ENCODE measurements at regions not wholly inside any gene's neighbourhood (a gene's known extent, or its start where the extent isn't known, plus 50 kb on each side); places are given as distances from the start of the nearest gene placed in this dataset.

DNA sequence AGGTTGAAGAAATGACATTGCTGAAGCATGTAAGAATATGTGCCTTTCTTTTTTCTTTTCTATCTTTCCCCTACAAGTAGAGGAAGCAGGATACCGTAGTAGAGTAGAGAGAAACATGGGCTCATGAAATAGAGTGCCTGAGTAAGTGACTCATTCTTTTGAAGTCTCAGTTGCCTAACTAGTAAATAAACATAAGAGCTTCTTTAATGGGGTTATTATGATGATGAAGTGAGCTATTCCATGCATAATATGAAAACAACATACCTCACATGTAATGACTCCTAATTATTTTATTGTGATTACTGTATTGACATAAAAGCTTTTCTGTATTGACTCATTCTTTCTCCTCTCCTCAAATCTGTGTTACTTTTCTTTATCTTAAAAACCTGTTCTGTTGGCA is 1538.2 kb downstream of the TECRL start:
- Histone ChIP-seq H3K27me3 (no peaks in the 10 kb centered on the region), H3K9me3 (no peaks in the 10 kb centered on the region), H3K27ac (no peak overlapping the region), H3K36me3 (ENCODE audit: low read depth, missing control alignments) (no peaks in the 10 kb centered on the region), H3K4me1 (no peaks in the 10 kb centered on the region), H3K4me3 (no peak overlapping the region)
- intact Hi-C loops (cut with DNase I; ENCODE audit: low total_unique reads), result no loop called here
- TF ChIP-seq POLR2A (IDR thresholded peaks at IDR 0.05), result no peak
- TF ChIP-seq, protein P1, sequence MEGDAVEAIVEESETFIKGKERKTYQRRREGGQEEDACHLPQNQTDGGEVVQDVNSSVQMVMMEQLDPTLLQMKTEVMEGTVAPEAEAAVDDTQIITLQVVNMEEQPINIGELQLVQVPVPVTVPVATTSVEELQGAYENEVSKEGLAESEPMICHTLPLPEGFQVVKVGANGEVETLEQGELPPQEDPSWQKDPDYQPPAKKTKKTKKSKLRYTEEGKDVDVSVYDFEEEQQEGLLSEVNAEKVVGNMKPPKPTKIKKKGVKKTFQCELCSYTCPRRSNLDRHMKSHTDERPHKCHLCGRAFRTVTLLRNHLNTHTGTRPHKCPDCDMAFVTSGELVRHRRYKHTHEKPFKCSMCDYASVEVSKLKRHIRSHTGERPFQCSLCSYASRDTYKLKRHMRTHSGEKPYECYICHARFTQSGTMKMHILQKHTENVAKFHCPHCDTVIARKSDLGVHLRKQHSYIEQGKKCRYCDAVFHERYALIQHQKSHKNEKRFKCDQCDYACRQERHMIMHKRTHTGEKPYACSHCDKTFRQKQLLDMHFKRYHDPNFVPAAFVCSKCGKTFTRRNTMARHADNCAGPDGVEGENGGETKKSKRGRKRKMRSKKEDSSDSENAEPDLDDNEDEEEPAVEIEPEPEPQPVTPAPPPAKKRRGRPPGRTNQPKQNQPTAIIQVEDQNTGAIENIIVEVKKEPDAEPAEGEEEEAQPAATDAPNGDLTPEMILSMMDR (IDR thresholded peaks at IDR 0.05), result no peak
- 81 to 84% methylated on average over 1 of the region's 1 CpG for WGBS, 2 donors
- no peak for DNase-seq

DNA sequence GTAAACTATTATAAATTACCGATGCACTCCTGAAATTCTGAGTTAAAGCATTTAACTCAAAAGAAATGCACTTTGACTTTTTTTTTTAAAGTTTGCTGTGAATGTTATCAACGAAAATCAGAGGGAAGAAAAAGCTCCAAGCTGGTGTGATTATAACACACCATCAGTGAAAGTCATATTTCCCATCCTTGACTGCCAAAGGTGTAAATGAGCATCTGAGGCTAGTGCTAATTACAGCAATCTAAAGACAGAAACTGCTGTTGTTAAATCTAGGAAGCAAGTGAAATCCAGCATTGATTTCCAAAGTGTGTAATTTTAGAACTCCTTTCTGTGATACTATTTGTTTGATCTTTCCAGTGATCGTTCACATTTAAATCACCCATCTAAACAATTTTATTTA is 1538.8 kb downstream of the TECRL start:
- WGBS, 2 donors, result 73 to 75% methylated on average over 3 of the region's 3 CpGs
- H3K27me3 ChIP-seq, result no peaks in the 10 kb centered on the region

DNA sequence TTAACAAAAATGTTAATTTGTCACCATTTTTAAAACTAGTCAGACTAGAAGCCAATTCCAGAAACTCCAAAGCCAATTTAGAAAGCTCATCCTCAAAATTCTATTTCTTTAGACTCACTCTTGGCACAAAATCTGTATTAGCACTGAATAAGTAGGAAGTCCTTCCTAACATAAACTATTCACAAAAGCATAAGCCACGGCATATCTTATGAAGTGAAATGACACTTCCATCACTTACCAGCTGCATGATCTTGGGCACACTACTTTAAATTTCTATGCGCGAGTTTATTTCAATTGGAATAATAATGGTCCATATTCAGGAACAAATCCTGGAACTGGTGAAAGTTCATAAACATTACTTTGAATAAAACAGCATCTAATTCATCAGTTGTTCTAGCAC is 1544.0 kb downstream of the TECRL start:
- no peaks in the 10 kb centered on the region for H3K36me3 ChIP-seq (ENCODE audit: low read depth, missing control alignments)
- no peak for DNase-seq
- H3K4me3 ChIP-seq, result no peak overlapping the region
- no peaks in the 10 kb centered on the region for H3K4me1 ChIP-seq
- intact Hi-C loops (cut with DNase I; ENCODE audit: low total_unique reads), result no loop called here
- TF ChIP-seq, protein P1 (IDR thresholded peaks at IDR 0.05), result no peak
- no peak for TF ChIP-seq POLR2A (IDR thresholded peaks at IDR 0.05)
- WGBS, 2 donors, result 93 to 95% methylated on average over 3 of the region's 3 CpGs
- H3K27ac ChIP-seq, result no peak overlapping the region
- H3K9me3 ChIP-seq, result no peaks in the 10 kb centered on the region
- H3K27me3 ChIP-seq, result no peaks in the 10 kb centered on the region

More for the DNA sequence above, 1538.8 kb downstream of the TECRL start:
- intact Hi-C loops (cut with DNase I; ENCODE audit: low total_unique reads), result no loop called here
- H3K36me3 ChIP-seq (ENCODE audit: low read depth, missing control alignments), result no peaks in the 10 kb centered on the region
- no peak for TF ChIP-seq POLR2A (IDR thresholded peaks at IDR 0.05)
- TF ChIP-seq, protein P1 (IDR thresholded peaks at IDR 0.05), result no peak
- no peak overlapping the region for H3K4me3 ChIP-seq
- DNase-seq, result no peak
- H3K9me3 ChIP-seq, result no peaks in the 10 kb centered on the region
- H3K4me1 ChIP-seq, result no peaks in the 10 kb centered on the region
- no peak overlapping the region for H3K27ac ChIP-seq

DNA sequence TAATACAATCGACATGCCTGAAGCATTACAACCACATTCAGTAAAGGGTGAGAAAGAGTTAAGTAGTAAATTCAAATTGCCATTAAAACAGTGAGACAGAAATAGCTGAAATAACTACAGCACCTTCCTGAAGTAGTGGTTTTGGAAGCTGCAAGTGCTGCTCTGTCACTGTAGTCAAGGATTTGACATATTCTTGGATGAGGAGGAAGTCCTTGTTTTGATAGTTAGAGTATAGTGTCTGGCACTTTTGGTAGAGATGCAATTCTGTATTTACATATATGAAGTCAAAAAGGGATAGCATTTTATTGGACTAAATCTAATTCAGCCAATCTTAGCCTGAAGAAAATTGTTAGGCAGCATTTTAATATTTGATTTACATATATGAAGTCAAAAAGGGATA is 1559.6 kb downstream of the TECRL start:
- Histone ChIP-seq H3K27me3 (no peaks in the 10 kb centered on the region), H3K9me3 (no peaks in the 10 kb centered on the region), H3K27ac (no peak overlapping the region), H3K36me3 (ENCODE audit: low read depth, missing control alignments) (no peaks in the 10 kb centered on the region), H3K4me1 (no peaks in the 10 kb centered on the region), H3K4me3 (no peak overlapping the region)
- WGBS, 2 donors, result 72 to 77% methylated on average over 1 of the region's 1 CpG
- intact Hi-C loops (cut with DNase I; ENCODE audit: low total_unique reads), result no loop called here
- DNase-seq, result no peak
- TF ChIP-seq, protein P1 (IDR thresholded peaks at IDR 0.05), result no peak

DNA sequence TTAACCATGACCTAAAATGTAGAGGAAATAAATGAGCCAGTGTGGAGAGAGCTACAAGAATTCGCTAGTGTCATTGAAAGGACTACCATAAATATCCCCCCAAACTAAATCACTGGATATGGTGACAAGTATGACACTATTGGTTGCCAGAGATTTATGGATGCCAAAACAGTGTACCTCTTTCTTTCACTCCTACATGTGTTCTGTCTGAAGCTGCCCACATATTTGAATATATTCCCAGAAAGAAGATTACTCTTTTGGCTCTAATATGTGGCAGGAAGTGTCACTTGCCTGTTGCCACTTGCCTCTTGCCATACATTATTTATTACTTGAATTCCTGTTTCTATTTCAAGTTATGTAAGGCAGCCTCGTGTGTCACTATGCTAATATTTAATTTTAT is 1573.6 kb downstream of the TECRL start:
- Histone ChIP-seq H3K9me3 (no peaks in the 10 kb centered on the region), H3K27me3 (no peaks in the 10 kb centered on the region), H3K4me1 (no peaks in the 10 kb centered on the region), H3K36me3 (ENCODE audit: low read depth, missing control alignments) (no peaks in the 10 kb centered on the region), H3K4me3 (no peak overlapping the region), H3K27ac (no peak overlapping the region)
- intact Hi-C loops (cut with DNase I; ENCODE audit: low total_unique reads), result no loop called here
- DNase-seq, result no peak
- no peak for TF ChIP-seq POLR2A (IDR thresholded peaks at IDR 0.05)
- TF ChIP-seq, protein P1 (IDR thresholded peaks at IDR 0.05), result no peak
- WGBS, 2 donors, result 33 to 51% methylated on average over 2 of the region's 2 CpGs

All from testis (tissue), 2 donors.